OCI-LY1 (cell line): ENCODE measurements at regions not wholly inside any gene's neighbourhood (a gene's known extent, or its start where the extent isn't known, plus 50 kb on each side); places are given as distances from the start of the nearest gene placed in this dataset.

ENCODE experiments used
- H2AFZ ChIP-seq: fragments of 200-600 bp; sonication (generic), shearing (Covaris generic); 2 replicates; pipeline ENCODE4 v1.6.0; 2014; ENCODE audit warnings: antibody characterized with exemption, mild to moderate bottlenecking, low read length
- H3F3A ChIP-seq: fragments of 200-600 bp; sonication (generic), shearing (Covaris generic); 2 replicates; pipeline ENCODE4 v1.6.0; 2014; ENCODE audit warnings: mild to moderate bottlenecking, antibody characterized with exemption, low read length, moderate library complexity; ENCODE audit not compliant: insufficient read depth
- H3K27ac ChIP-seq: fragments of 200-600 bp; sonication (generic); 2 replicates; pipeline ENCODE4 v1.5.1; 2014; ENCODE audit warnings: low read length, mixed run types, mild to moderate bottlenecking, low read depth; ENCODE audit not compliant: poor library complexity, severe bottlenecking
- H3K27me3 ChIP-seq: fragments of 200-600 bp; sonication (generic); 2 replicates; pipeline ENCODE4 v1.6.0; 2014; ENCODE audit warnings: antibody characterized with exemption, mild to moderate bottlenecking, low read length, moderate library complexity; ENCODE audit not compliant: insufficient read depth
- H3K36me3 ChIP-seq: fragments of 200-600 bp; sonication (generic); 2 replicates; pipeline ENCODE4 v1.6.1; 2014; ENCODE audit warnings: mild to moderate bottlenecking, antibody characterized with exemption, low read length, moderate library complexity, mixed read lengths; ENCODE audit not compliant: insufficient read depth
- H3K4me1 ChIP-seq: fragments of 200-600 bp; sonication (generic); 2 replicates; pipeline ENCODE4 v1.5.1; 2014; ENCODE audit warnings: mild to moderate bottlenecking, low read length, moderate library complexity; ENCODE audit not compliant: insufficient read depth, severe bottlenecking
- H3K4me2 ChIP-seq: fragments of 200-600 bp; sonication (generic), shearing (Covaris generic); 2 replicates; pipeline ENCODE4 v1.6.1; 2014; ENCODE audit warnings: low read length
- H3K4me3 ChIP-seq: fragments of 200-600 bp; sonication (generic); 2 replicates; pipeline ENCODE4 v1.5.1; 2014; ENCODE audit warnings: low read length, low read depth, mild to moderate bottlenecking, mixed read lengths; ENCODE audit not compliant: poor library complexity, severe bottlenecking
- H3K79me2 ChIP-seq: fragments of 200-600 bp; shearing (Covaris generic); 2 replicates; pipeline ENCODE4 v1.6.1; 2016; ENCODE audit warnings: mixed run types, low read length, mixed read lengths; ENCODE audit not compliant: insufficient read depth
- H3K9ac ChIP-seq: fragments of 200-600 bp; sonication (generic), shearing (Covaris generic); 2 replicates; pipeline ENCODE4 v1.6.1; 2014; ENCODE audit warnings: mild to moderate bottlenecking, low read length, mixed read lengths
- H3K9me2 ChIP-seq: fragments of 200-600 bp; sonication (generic), shearing (Covaris generic); 2 replicates; pipeline ENCODE4 v1.6.1; 2014; ENCODE audit warnings: low read depth, mild to moderate bottlenecking, low read length, mixed read lengths
- H3K9me3 ChIP-seq: fragments of 200-600 bp; shearing (Covaris generic); 2 replicates; pipeline ENCODE4 v1.6.1; 2014; ENCODE audit warnings: low read length, mixed read lengths
- H4K20me1 ChIP-seq: fragments of 200-600 bp; sonication (generic), shearing (Covaris generic); 2 replicates; pipeline ENCODE4 v1.6.0; 2016; ENCODE audit warnings: mild to moderate bottlenecking, low read length; ENCODE audit not compliant: insufficient read depth
- EZH2 ChIP-seq: fragments of 200-600 bp; sonication (generic), shearing (Covaris generic); IDR thresholded peaks from 2 replicates; pipeline ENCODE4 v1.8.0; 2017; ENCODE audit warnings: borderline replicate concordance, mixed run types, mild to moderate bottlenecking, antibody characterized with exemption, low read length, moderate library complexity, mixed read lengths
- TF ChIP-seq, protein P1 (sequence below): fragments of 200-600 bp; sonication (generic), shearing (Covaris generic); IDR thresholded peaks from 2 replicates; pipeline ENCODE4 v1.5.1; 2017; ENCODE audit warnings: mild to moderate bottlenecking, antibody characterized with exemption, low read length, moderate library complexity, mixed read lengths

DNA sequence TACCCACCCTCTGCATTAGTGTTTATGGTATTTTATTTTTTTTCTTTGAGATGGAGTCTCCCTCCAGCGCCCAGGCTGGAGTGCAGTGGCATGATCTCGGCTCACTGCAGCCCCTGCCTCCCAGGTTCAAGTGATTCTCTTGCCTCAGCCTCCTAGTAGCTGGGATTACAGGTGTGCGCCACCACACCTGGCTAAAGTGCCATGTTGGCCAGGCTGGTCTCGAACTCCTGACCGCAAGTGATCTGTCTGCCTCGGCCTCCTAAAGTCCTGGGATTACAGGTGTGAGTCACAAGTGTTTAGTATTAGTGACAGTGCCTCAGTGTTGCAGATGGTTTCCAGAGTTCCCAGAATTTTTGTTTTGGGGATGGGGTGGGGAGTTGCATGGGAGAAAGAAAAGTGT lies 120.3 kb downstream of the NPY start:
- H3K79me2 ChIP-seq = no peaks in the 10 kb centered on the region
- no peak overlapping the region for H3K9ac ChIP-seq
- no peak overlapping the region for H3K4me2 ChIP-seq
- no peaks in the 10 kb centered on the region for H3F3A ChIP-seq
- H4K20me1 ChIP-seq = no peaks in the 10 kb centered on the region
- peaks cover 5% of the 10 kb centered on the region for H3K4me1 ChIP-seq
- H3K27ac ChIP-seq = no peak overlapping the region
- TF ChIP-seq, protein P1, sequence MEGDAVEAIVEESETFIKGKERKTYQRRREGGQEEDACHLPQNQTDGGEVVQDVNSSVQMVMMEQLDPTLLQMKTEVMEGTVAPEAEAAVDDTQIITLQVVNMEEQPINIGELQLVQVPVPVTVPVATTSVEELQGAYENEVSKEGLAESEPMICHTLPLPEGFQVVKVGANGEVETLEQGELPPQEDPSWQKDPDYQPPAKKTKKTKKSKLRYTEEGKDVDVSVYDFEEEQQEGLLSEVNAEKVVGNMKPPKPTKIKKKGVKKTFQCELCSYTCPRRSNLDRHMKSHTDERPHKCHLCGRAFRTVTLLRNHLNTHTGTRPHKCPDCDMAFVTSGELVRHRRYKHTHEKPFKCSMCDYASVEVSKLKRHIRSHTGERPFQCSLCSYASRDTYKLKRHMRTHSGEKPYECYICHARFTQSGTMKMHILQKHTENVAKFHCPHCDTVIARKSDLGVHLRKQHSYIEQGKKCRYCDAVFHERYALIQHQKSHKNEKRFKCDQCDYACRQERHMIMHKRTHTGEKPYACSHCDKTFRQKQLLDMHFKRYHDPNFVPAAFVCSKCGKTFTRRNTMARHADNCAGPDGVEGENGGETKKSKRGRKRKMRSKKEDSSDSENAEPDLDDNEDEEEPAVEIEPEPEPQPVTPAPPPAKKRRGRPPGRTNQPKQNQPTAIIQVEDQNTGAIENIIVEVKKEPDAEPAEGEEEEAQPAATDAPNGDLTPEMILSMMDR = no peak
- TF ChIP-seq EZH2 = no peak
- H3K4me3 ChIP-seq = no peak overlapping the region
- no peak overlapping the region for H2AFZ ChIP-seq
- H3K9me2 ChIP-seq = no peaks in the 10 kb centered on the region
- no peaks in the 10 kb centered on the region for H3K27me3 ChIP-seq
- H3K9me3 ChIP-seq = no peaks in the 10 kb centered on the region
- no peaks in the 10 kb centered on the region for H3K36me3 ChIP-seq

DNA sequence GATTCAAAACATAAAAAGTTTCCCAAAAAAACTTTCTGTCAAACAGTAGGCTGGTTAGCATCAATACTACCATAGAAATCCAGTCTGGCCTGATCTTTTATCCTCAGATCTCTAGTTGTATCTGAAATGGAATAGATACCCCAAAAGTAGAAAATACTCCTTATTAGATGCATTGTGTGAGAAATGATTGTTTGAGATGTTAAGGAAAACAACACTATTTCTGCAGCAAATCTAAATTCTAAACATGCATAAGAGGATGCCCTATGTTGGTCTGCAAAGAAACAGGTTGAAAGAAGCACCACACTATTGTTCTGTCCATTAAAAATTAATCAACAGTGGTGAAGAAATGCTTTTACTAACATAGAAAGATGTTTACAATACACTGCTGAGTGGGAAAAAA lies 121.0 kb downstream of the NPY start:
- H3F3A ChIP-seq = no peaks in the 10 kb centered on the region
- no peak overlapping the region for H3K4me2 ChIP-seq
- no peaks in the 10 kb centered on the region for H3K79me2 ChIP-seq
- no peaks in the 10 kb centered on the region for H3K27me3 ChIP-seq
- H3K9me3 ChIP-seq = no peaks in the 10 kb centered on the region
- H2AFZ ChIP-seq = no peak overlapping the region
- H3K4me1 ChIP-seq = peaks cover 5% of the 10 kb centered on the region
- TF ChIP-seq, protein P1 = no peak
- TF ChIP-seq EZH2 = no peak
- H3K4me3 ChIP-seq = no peak overlapping the region
- H3K27ac ChIP-seq = no peak overlapping the region
- H4K20me1 ChIP-seq = no peaks in the 10 kb centered on the region
- no peaks in the 10 kb centered on the region for H3K36me3 ChIP-seq
- H3K9ac ChIP-seq = no peak overlapping the region
- H3K9me2 ChIP-seq = no peaks in the 10 kb centered on the region

DNA sequence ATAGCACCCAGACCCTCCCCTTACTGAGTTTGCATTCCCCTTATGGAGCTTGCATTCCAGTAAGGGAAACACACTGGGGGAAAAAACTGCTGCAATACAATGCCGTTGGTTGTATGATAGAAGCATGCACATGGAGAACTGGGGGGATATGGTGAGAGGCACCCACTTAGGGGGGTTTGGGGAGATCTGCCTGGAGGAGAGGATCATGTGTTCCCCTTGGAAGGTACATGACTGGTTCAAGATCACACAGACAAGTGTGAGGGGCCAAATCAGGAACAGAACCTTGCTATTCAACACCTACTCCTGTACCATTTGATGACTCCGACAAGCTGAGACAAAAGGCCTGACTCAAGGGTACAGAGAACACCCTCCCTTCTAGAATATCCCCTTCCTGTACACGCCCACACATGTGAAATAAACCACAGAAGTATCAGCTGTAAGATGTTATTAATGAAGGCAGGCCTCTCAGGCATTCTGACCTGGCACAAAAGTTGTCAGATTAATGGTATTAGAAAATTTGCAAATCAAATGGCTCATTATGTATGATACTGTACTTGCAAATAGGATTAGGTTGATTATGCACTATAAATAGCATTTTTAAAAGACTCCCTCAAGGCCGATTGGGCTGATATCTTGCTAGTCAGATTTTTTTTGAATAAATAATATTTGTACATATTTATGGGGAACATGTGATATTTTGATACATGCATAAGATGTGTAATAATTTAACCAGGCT lies 122.2 kb downstream of the NPY start:
- H3K36me3 ChIP-seq = no peaks in the 10 kb centered on the region
- TF ChIP-seq, protein P1 = no peak
- no peak for TF ChIP-seq EZH2

More for the DNA sequence above, 122.2 kb downstream of the NPY start:
- H3K9me3 ChIP-seq = no peaks in the 10 kb centered on the region
- no peak overlapping the region for H3K9ac ChIP-seq
- H3F3A ChIP-seq = no peaks in the 10 kb centered on the region
- no peaks in the 10 kb centered on the region for H3K27me3 ChIP-seq
- no peaks in the 10 kb centered on the region for H3K9me2 ChIP-seq
- H2AFZ ChIP-seq = no peak overlapping the region
- no peak overlapping the region for H3K27ac ChIP-seq
- H3K4me2 ChIP-seq = no peak overlapping the region
- no peak overlapping the region for H3K4me3 ChIP-seq
- H4K20me1 ChIP-seq = no peaks in the 10 kb centered on the region
- H3K79me2 ChIP-seq = no peaks in the 10 kb centered on the region
- peaks cover 5% of the 10 kb centered on the region for H3K4me1 ChIP-seq
